Myocyte (in vitro differentiated cells): ENCODE measurements at regions not wholly inside any gene's neighbourhood (a gene's known extent, or its start where the extent isn't known, plus 50 kb on each side); places are given as distances from the start of the nearest gene placed in this dataset.
A peak's percentile ranks its signal among the peaks of the same experiment; 100 is the strongest.

Experiments
- DNase-seq: peaks from one replicate; pipeline ENCODE4 v3.0.0-alpha.2; 2012; ENCODE audit warnings: low read depth

GRCh38 chr2:71938108-71938507, 209.6 kb downstream of the CYP26B1 start:
- DNase-seq, result no peak

GRCh38 chr2:71937396-71937795, 210.3 kb downstream of the CYP26B1 start:
- peak; percentile 72 for DNase-seq

DNA sequence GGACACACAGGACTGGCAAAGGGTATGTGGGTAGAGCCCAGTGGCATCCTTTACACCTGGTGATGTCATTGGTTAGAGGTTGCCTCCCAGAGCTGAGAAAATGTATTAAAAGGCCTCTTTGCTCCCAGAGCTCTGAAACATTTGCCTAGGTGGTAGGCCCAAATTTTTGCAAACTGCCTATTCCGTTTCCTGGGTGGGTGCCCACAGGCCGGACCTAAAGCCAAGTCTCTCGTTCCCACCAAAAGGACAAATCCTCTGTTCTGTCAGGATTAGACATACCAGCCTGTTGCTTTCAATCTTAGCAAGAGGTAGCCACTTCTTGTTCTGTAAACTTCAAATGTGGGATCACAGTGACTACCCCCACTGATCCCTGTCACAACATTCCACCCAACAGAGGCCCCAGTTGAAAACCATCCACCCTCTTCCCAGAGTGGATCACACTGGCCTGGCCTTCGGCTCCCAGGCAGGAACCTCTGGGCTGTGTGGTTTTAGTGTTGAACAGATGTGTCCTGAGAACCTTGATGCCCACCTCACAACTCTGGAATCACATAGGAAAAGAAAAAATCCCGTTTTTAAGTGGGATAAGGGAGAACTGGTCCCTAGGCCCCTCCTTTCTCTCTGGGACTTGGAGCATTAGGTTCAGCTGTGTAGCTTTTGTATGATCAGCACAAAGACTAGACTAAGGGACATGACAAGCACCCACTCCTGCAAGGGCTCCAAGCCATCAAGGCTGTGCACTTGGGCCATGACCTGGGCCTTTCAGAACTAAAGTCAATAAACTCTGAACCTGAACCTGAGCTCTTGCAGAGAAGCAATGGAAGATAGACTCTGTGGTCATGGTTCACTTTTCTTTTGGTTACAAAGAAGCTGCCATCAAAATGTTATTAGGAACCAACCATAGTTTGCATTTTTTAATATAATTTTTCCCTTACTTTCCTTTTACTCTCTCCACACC, 211.3 kb downstream of the CYP26B1 start:
- no peak for DNase-seq

DNA sequence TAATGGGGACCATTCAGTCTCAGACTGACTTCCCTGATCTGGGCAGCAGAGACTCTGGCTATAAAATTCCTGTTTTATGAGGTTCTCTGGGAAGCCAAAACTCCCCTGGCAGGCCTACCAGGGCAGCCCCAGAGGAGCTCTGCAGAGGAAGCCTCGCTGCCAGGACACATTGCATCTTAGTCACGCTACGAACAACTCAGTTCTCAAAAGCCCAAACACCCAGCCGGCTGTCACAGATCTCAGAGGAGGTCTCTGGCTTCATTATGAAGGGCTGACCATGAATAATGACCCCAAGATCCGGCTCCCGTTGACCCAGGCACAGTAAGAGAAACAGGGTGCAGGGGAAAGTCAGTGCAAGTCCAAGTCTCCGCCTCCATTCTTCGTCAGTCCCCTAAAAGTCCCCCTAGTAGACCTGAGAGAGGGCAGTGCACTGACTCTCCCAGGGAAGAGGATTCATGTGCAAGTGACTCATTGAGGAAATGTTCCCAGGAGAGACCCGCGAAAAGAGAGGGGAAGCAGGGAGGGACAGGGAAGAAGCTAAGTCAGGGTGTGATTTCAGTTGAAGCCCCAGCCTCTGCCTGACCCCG, 212.3 kb downstream of the CYP26B1 start:
- DNase-seq, result peak; percentile 70

DNA sequence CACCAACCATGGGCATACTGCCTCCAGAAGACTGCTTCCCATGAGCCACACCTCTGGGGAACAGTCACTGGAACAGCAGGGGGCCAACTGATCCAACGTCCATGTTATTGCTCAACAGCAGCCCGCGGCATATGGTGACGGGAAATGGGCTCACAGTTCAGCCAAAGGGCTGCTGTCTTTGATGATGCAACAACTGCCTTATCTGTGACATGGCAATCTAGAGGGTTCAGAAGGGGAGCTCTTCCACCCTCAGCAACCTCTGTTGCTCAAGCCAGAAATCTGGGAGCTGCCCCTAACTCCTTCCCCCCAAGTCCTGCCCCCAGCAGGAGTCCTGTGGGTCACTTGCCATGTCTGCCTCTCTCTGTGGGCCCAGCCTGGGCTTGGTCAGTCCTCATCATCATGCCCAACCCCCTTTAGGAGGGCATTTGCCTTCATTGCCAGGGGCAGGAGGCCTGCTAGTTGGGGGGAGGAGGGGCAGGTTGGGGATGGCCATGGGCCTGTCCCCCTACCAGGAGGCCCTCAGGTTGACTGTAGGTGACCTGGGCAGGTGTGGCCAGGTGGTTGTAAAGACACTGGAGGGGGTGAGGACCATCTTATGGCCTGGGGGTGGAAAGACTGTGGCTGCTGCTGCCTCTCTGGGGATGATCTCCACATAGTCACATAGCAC, 212.9 kb downstream of the CYP26B1 start:
- no peak for DNase-seq

DNA sequence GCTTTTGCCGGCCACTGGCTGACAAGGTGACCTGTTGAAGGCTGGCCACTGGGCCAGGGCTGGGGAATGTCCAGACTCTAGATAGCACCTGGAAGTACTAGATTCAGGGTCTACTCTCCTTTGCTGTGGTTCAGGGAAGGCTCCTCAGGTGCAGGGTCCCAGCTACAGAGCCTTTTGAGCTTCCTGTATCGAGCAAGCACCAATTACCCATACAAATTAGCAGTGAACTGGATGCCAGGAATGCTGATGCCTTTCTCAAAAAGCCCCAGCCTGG, 213.4 kb downstream of the CYP26B1 start:
- DNase-seq, result no peak

DNA sequence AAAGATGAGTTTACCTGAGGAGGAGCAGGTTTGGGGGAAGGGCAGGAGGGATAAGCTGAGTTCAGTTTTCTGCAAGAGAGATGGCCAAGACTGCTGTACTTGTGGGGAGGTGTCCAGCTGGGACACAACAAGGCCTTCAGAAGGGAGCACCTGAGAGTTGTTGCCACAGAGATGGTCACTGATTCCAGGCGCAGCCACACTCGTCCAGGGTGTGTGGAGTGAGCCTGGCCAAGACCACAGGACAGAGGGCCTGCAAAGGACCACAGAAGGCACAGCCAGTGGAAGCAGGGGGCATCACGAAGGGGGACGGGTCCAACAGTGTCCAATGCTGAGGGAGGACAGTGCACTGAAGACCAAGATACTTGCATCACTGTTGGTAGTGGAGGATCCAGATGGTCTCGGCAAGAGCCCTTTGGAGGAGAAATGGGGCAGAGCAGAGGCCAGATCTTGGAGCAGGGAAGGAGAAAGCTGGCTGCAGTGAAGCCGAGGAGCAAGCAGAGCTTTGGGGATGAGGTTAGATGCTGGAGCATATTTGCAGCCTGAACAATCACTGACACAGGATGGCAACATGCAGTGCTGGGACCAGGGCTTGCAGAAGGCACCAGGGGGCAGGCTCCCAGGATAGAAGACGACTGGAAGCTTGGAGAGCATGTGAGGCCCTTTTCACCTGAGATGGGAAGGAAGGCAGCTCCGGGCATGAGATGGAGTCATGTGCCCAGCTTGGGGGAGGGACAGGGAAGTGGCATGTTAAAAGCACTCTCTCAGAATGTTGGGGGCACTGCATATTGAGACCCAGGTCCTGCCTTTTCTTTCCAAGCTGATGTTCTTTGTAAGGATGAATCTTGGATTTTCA, 214.0 kb downstream of the CYP26B1 start:
- DNase-seq, result peak; percentile 28

DNA sequence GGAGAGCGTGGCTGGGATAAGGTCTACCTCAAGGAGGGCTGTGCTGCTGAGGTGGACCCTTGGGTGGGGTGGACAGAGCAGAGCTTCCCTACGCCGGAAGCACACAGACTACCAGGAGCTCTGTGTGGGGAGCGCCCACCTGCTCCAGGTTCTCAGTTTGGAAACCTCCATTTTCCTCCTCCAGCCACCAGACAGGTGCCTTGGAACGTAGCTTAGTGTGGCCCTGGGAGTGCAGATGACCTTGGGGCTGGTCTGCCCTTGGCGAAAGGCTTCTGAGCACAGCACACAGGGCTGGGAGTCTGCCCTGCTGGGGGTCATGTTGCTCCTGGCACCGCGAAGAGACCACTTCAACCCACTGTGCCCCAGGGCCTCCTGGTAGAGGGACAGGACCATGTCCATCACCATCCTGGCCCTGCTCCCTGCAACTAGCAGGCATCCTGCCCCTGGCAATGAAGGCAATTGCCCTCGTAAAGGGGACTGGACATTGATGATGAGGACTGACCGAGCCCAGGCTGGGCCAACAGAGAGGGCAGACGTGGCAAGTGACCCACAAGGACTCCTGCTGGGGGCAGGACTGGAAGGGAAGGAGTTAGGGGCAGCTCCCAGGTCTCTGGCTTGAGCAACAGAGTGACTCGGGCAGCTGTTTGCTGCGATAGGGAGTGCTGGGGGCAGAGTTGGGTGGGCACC, 214.7 kb downstream of the CYP26B1 start:
- DNase-seq, result no peak

GRCh38 chr2:71932037-71932779, 215.5 kb downstream of the CYP26B1 start:
- DNase-seq, result no peak

DNA sequence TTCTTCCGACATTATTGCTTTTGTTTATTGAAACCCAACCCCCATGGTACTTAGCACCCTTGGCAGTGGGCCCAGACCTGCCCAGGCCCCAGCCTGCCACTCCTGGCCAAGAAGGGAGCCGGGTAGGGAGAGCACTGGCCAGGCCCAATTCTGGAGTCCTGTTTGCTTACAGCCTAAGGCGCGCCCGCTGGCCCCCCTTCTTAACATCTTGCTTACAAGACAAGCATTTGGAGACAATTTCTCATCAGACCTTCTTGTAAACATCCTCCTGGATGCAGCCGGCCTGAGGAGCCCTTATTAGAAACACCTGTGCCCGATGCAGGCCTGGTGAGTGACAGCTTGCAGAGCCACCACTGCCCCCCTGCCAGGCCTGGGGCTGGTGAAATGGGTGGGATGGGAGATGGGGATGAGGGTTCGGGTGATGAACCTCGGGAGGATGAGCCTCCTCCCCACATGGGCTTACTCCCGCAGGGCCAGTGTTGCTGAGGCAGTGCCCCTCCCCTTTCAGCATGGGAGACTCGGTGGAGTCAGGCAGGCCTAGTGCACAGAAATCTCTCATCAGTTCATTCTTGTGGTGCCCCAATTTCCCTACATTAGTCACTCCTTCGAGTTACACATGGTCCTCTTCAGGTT, 217.5 kb downstream of the CYP26B1 start:
- no peak for DNase-seq

GRCh38 chr2:71929482-71929772, 218.2 kb downstream of the CYP26B1 start:
- DNase-seq, result no peak

GRCh38 chr2:71928734-71929481, 218.8 kb downstream of the CYP26B1 start:
- DNase-seq, result no peak

- DNase-seq, result no peak
Measured at GRCh38 chr2:71927757-71928715, 219.6 kb downstream of the CYP26B1 start.

GRCh38 chr2:71926876-71927756, 220.5 kb downstream of the CYP26B1 start:
- no peak for DNase-seq

DNA sequence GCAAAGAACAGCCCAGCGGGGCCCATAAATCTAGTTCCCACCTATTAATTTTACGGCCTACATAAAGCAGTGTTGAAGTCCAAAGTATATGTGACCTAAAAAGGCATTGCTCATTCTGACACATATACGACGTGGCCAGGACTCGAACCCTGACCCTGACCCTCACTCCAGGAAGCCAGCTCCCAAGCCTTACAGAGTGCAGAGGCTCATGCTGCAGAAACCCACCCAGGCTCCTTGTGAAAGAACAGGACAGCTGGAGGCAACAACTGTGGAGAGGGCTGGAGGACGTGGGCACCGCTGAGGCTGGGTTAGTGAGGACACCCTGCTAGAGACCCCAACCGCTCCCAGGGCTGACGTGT, 221.6 kb downstream of the CYP26B1 start:
- no peak for DNase-seq

DNA sequence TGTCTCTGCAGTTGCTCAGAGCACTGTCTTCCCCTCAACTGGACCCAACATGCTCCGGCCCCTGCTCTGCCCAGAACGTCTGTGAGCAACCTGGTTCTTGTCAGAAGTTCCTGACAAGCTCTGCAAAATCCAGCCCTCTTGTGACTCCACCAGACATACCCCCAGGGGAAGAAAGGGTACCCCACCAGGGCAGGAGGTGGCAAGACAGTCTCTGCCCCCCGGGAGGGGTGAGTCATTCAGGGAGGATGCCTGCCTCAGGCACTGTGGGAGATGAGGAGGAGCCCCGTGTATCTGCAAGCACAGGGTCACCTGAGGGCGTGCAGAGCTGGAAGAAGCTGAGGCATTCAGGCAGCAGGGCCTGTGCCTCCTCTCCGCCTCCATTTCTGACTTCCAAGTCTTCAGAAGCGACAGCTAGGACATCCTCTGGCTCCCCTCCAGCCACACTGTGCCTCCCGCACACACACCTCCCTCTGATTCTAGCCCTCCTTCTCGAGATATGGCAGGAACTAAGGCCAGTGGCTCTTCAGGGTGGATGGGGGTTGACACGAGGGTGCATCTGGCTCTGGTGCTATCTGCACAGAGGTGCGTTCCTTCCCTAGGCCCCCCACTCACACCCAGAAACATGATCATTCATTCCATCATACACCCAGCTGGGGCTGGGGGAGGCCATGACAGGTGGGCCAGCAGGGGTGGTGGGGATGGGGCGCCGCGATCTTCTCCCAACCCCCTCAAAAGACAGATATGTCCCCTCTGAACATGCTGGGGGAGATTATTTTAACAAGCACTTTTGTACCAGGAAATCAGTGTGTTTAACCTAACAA, 222.2 kb downstream of the CYP26B1 start:
- no peak for DNase-seq
